H1 (cell line): ENCODE measurements at regions not wholly inside any gene's neighbourhood (a gene's known extent, or its start where the extent isn't known, plus 50 kb on each side); places are given as distances from the start of the nearest gene placed in this dataset.

Experiments used
- CTCF ChIA-PET: fragments of 300-600 bp; sonication (Branson Sonifier 250); formaldehyde crosslinking; loops from one replicate; lab custom pipeline; 2021; ENCODE audit not compliant: partially characterized antibody; lab: Charles Lee
- POLR2A ChIA-PET: fragments of 300-600 bp; sonication (Branson Sonifier 250); formaldehyde crosslinking; loops from one replicate; lab custom pipeline; 2021; ENCODE audit warnings: inconsistent platforms; ENCODE audit not compliant: partially characterized antibody; lab: Charles Lee
- DNase-seq, 2 experiments: peaks; one replicate each; pipeline versions ENCODE4 v3.0.0 to v3.0.0-alpha.2; 2010 to 2022; ENCODE audit warnings: low spot score in 2 of 2, low read depth in 1 of 2, mixed read lengths in 1 of 2
- FAIRE-seq: peaks from 2 replicates; lab custom pipeline; 2011; peaks lifted over from hg19 to GRCh38; lab: Jason Lieb, UNC
- H2AFZ ChIP-seq: 2 replicates; pipeline ENCODE4 v1.8.1; 2012; ENCODE audit warnings: low read length, inconsistent platforms
- H2AK5ac ChIP-seq: 2 replicates; pipeline ENCODE4 v1.6.1; 2013; ENCODE audit warnings: low read depth, low read length
- H2BK120ac ChIP-seq: replicated peaks from 2 replicates; pipeline ENCODE3; 2013; ENCODE audit warnings: low read depth, low read length, inconsistent platforms
- H2BK12ac ChIP-seq: 2 replicates; pipeline ENCODE4 v1.6.1; 2013; ENCODE audit warnings: low read depth, low read length
- H2BK15ac ChIP-seq: 2 replicates; pipeline ENCODE4 v1.6.1; 2013; ENCODE audit warnings: low read length
- H2BK20ac ChIP-seq: 2 replicates; pipeline ENCODE4 v1.6.1; 2013; ENCODE audit warnings: low read length
- H2BK5ac ChIP-seq: 2 replicates; pipeline ENCODE4 v1.6.1; 2013; ENCODE audit warnings: low read depth, low read length
- H3K14ac ChIP-seq: 2 replicates; pipeline ENCODE4 v1.6.1; 2013; ENCODE audit warnings: inconsistent platforms; ENCODE audit not compliant: insufficient read length
- H3K18ac ChIP-seq: 2 replicates; pipeline ENCODE4 v1.6.1; 2013; ENCODE audit warnings: low read length; ENCODE audit errors: extremely low read depth
- H3K23ac ChIP-seq: 2 replicates; pipeline ENCODE4 v1.6.1; 2013; ENCODE audit warnings: inconsistent platforms; ENCODE audit not compliant: insufficient read length
- H3K23me2 ChIP-seq: 2 replicates; pipeline ENCODE4 v1.6.1; 2013; ENCODE audit warnings: low read depth, low read length
- H3K27ac ChIP-seq: 2 replicates; pipeline ENCODE4 v1.6.1; 2011; ENCODE audit warnings: low read depth, low read length, inconsistent platforms
- H3K27me3 ChIP-seq, 4 experiments: replicated peaks in 1 of 4; 1 replicate in 1 of 4; 2 replicates in 3 of 4; pipeline versions ENCODE4 v1.6.1 to v1.8.1; 2011 to 2013; ENCODE audit warnings: low read length in 3 of 4, mild to moderate bottlenecking in 3 of 4, inconsistent platforms in 2 of 4, mixed read lengths in 2 of 4, moderate library complexity in 1 of 4; ENCODE audit not compliant: control insufficient read depth in 3 of 4, insufficient read depth in 3 of 4; ENCODE audit errors: extremely low read depth in 1 of 4
- H3K36me3 ChIP-seq, 4 experiments: 2 replicates each; pipeline versions ENCODE4 v1.6.1 to v1.8.1; 2011 to 2013; ENCODE audit warnings: mild to moderate bottlenecking in 4 of 4, low read length in 3 of 4, moderate library complexity in 2 of 4, control low read depth in 1 of 4, inconsistent platforms in 1 of 4; ENCODE audit not compliant: insufficient read depth in 4 of 4, control insufficient read depth in 2 of 4
- H3K4ac ChIP-seq: replicated peaks from 2 replicates; pipeline ENCODE3; 2013; ENCODE audit warnings: low read length, low read depth, mixed read lengths, inconsistent platforms; ENCODE audit not compliant: insufficient read length
- H3K4me1 ChIP-seq, 4 experiments: replicated peaks in 1 of 4; 1 replicate in 1 of 4; 2 replicates in 3 of 4; pipeline versions ENCODE4 v1.6.1 to v1.8.1; 2011 to 2013; ENCODE audit warnings: low read length in 3 of 4, inconsistent platforms in 2 of 4, mixed read lengths in 1 of 4; ENCODE audit not compliant: insufficient read depth in 4 of 4, control insufficient read depth in 3 of 4
- H3K4me2 ChIP-seq, 2 experiments: 2 replicates each; pipeline versions ENCODE4 v1.6.1 to v1.8.1; 2011 to 2013; ENCODE audit warnings: low read depth in 2 of 2, low read length in 2 of 2, control low read depth in 1 of 2, inconsistent platforms in 1 of 2, mild to moderate bottlenecking in 1 of 2; ENCODE audit not compliant: insufficient read depth in 1 of 2
- H3K4me3 ChIP-seq, 4 experiments: fragments of 200-600, 300-600 bp in 1 of 4; sonication (generic), shearing (Covaris generic), sonication (Bioruptor Twin) in 1 of 4; 2 replicates each; pipeline versions ENCODE4 v1.5.1 to v1.8.1; 2011 to 2016; ENCODE audit warnings: low read length in 4 of 4, low read depth in 3 of 4, control low read depth in 2 of 4, inconsistent platforms in 2 of 4, mild to moderate bottlenecking in 2 of 4, mixed read lengths in 1 of 4, moderate library complexity in 1 of 4; ENCODE audit not compliant: insufficient read depth in 2 of 4; ENCODE audit errors: extremely low read depth in 1 of 4
- H3K56ac ChIP-seq: replicated peaks from 2 replicates; pipeline ENCODE3; 2013; ENCODE audit warnings: low read depth, mild to moderate bottlenecking, mixed read lengths, low read length, inconsistent platforms; ENCODE audit not compliant: insufficient read length
- H3K79me1 ChIP-seq: 2 replicates; pipeline ENCODE4 v1.6.1; 2013; ENCODE audit warnings: low read depth, low read length, control low read depth
- H3K79me2 ChIP-seq, 2 experiments: 2 replicates each; pipeline versions ENCODE4 v1.6.1 to v1.8.1; 2012 to 2013; ENCODE audit warnings: low read length in 2 of 2, mild to moderate bottlenecking in 2 of 2, inconsistent platforms in 1 of 2; ENCODE audit not compliant: insufficient read depth in 2 of 2, control insufficient read depth in 1 of 2
- H3K9ac ChIP-seq, 4 experiments: replicated peaks in 1 of 4; 1 replicate in 1 of 4; 2 replicates in 3 of 4; pipeline versions ENCODE4 v1.6.1 to v1.8.1; 2011 to 2013; ENCODE audit warnings: low read depth in 3 of 4, low read length in 3 of 4, control low read depth in 2 of 4, mild to moderate bottlenecking in 2 of 4, moderate library complexity in 2 of 4, inconsistent platforms in 1 of 4; ENCODE audit errors: extremely low read depth in 1 of 4
- H3K9me3 ChIP-seq, 2 experiments: 2 replicates each; pipeline versions ENCODE4 v1.6.1 to v1.8.1; 2012 to 2013; ENCODE audit warnings: mild to moderate bottlenecking in 2 of 2, moderate library complexity in 2 of 2, control low read depth in 1 of 2, inconsistent platforms in 1 of 2, low read depth in 1 of 2, low read length in 1 of 2, mixed read lengths in 1 of 2; ENCODE audit not compliant: insufficient read depth in 2 of 2
- H4K20me1 ChIP-seq, 2 experiments: replicated peaks in 1 of 2; 2 replicates each; pipeline versions ENCODE3 to v1.8.1; 2011 to 2013; ENCODE audit warnings: inconsistent platforms in 2 of 2, low read length in 2 of 2, mild to moderate bottlenecking in 1 of 2; ENCODE audit not compliant: insufficient read depth in 2 of 2, control insufficient read depth in 1 of 2
- H4K5ac ChIP-seq: 2 replicates; pipeline ENCODE4 v1.6.1; 2013; ENCODE audit warnings: low read length, low read depth, mixed read lengths, inconsistent platforms; ENCODE audit not compliant: insufficient read length
- H4K8ac ChIP-seq: 2 replicates; pipeline ENCODE4 v1.8.0; 2013; ENCODE audit warnings: mild to moderate bottlenecking, moderate library complexity, low read length, inconsistent platforms; ENCODE audit not compliant: insufficient read depth; ENCODE audit errors: extremely low read depth
- H4K91ac ChIP-seq: replicated peaks from 2 replicates; pipeline ENCODE3; 2013; ENCODE audit warnings: low read length, mixed read lengths, inconsistent platforms; ENCODE audit not compliant: insufficient read length
- ASH2L ChIP-seq: fragments of 200-600, 300-600 bp; sonication (generic); IDR thresholded peaks from one replicate; pipeline ENCODE4 v1.7.1; 2017; ENCODE audit warnings: low read length
- BCL11A ChIP-seq, 2 experiments: IDR thresholded peaks; one replicate each; pipeline ENCODE4 v1.6.1; 2011; ENCODE audit warnings: low read depth in 2 of 2, low read length in 2 of 2, mild to moderate bottlenecking in 2 of 2
- BRCA1 ChIP-seq: IDR thresholded peaks from 2 replicates; pipeline ENCODE4 v1.6.1; 2012; ENCODE audit warnings: low read depth, low read length, improper control_type of control experiment
- CBX5 ChIP-seq: fragments of 300-800, 300-1000 bp; sonication (generic); IDR thresholded peaks from 2 replicates; pipeline ENCODE4 v1.7.1; 2016; ENCODE audit warnings: antibody characterized with exemption, low read length, low read depth
- GABPA ChIP-seq: IDR thresholded peaks from 2 replicates; pipeline ENCODE4 v1.6.1; 2011; ENCODE audit warnings: mild to moderate bottlenecking, low read length, moderate library complexity, borderline replicate concordance; ENCODE audit not compliant: insufficient read depth
- HDAC2 ChIP-seq, 2 experiments: fragments of 300-600 bp in 1 of 2; sonication (generic) in 1 of 2; IDR thresholded peaks; 2 replicates each; pipeline ENCODE4 v1.6.1; 2011 to 2012; ENCODE audit warnings: low read depth in 2 of 2, low read length in 2 of 2, mild to moderate bottlenecking in 2 of 2, moderate library complexity in 2 of 2, borderline replicate concordance in 1 of 2, inconsistent platforms in 1 of 2
- KDM5A ChIP-seq: fragments of 200-600 bp; IDR thresholded peaks from 2 replicates; pipeline ENCODE4 v1.7.1; 2012; ENCODE audit warnings: mild to moderate bottlenecking, low read length, inconsistent platforms, mixed read lengths
- RNF2 ChIP-seq: fragments of 200-900, 300-1000 bp; sonication (generic); IDR thresholded peaks from 2 replicates; pipeline ENCODE4 v1.7.1; 2016; ENCODE audit warnings: borderline replicate concordance, low read depth, mild to moderate bottlenecking, antibody characterized with exemption, low read length; ENCODE audit not compliant: poor library complexity, severe bottlenecking; ENCODE audit errors: missing control alignments
- RXRA ChIP-seq: IDR thresholded peaks from 2 replicates; pipeline ENCODE4 v1.6.1; 2011; ENCODE audit warnings: low read depth, mild to moderate bottlenecking, low read length, moderate library complexity; ENCODE audit not compliant: insufficient read depth
- SAP30 ChIP-seq: fragments of 300-600 bp; sonication (generic); IDR thresholded peaks from 2 replicates; pipeline ENCODE4 v1.7.1; 2012; ENCODE audit warnings: low read length, moderate library complexity, mild to moderate bottlenecking, inconsistent platforms; ENCODE audit not compliant: insufficient read depth, insufficient replicate concordance
- SP1 ChIP-seq: IDR thresholded peaks from 2 replicates; pipeline ENCODE4 v1.6.1; 2011; ENCODE audit warnings: low read depth, low read length
- TEAD4 ChIP-seq: IDR thresholded peaks from 2 replicates; pipeline ENCODE4 v1.6.1; 2012; ENCODE audit warnings: low read depth, low read length, inconsistent platforms, mixed read lengths
- WGBS, 2 experiments: shearing (Covaris generic) in 1 of 2; methylation state at CpG; one replicate each; pipeline versions ENCODE4 v1.1.6 to v1.1.7; 2013 to 2015; ENCODE audit warnings: low lambda C conversion rate in 2 of 2, mixed read lengths in 2 of 2, inconsistent platforms in 1 of 2, low coverage in 1 of 2, missing lambda C conversion rate in 1 of 2; ENCODE audit not compliant: insufficient replicate concordance in 2 of 2, insufficient coverage in 1 of 2, insufficient read length in 1 of 2; ENCODE audit errors: extremely low coverage in 1 of 2, missing lambda C conversion rate in 1 of 2; 5-methylcytosine and 5-hydroxymethylcytosine counted together
- TF ChIP-seq, protein P1 (sequence below): IDR thresholded peaks from 2 replicates; pipeline ENCODE4 v1.6.1; 2012; ENCODE audit warnings: low read length, inconsistent platforms

DNA sequence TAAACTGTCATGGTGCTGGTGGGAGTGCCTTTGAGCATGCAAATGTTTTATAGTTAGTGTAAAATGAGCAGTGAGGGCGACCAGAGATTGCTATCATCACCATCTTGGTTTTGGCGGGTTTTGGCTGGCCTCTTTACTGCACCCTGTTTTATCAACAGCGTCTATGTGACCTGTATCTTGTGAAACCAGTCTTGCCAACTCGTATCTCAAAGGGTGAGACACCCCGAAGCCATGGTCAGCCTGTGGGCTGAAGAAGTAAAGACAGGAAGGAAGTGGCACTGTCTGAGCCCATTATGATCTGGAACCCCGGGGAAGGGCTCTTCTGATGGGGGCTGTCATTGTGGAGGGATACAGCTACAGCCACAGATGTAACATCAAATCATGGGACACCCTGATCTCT lies 81.5 kb upstream of the FAM216B start:
- Histone ChIP-seq H2AFZ (no peak overlapping the region), H3K36me3 (no peaks in the 10 kb centered on the region), H3K79me1 (no peaks in the 10 kb centered on the region), H3K9me3 (no peaks in the 10 kb centered on the region), H2BK15ac (no peak overlapping the region), H2BK120ac (no peak overlapping the region), H3K27ac (no peak overlapping the region), H3K4ac (no peak overlapping the region), H4K5ac (no peak overlapping the region), H3K18ac (no peak overlapping the region), H3K9ac (no peak overlapping the region), H4K91ac (no peak overlapping the region), H4K8ac (no peak overlapping the region), H2BK20ac (no peak overlapping the region), H3K14ac (no peak overlapping the region), H3K4me2 (no peak overlapping the region), H2AK5ac (no peak overlapping the region), H3K27me3 (no peaks in the 10 kb centered on the region), H3K23me2 (no peaks in the 10 kb centered on the region), H3K23ac (no peak overlapping the region), H2BK12ac (no peak overlapping the region), H2BK5ac (no peak overlapping the region), H4K20me1 (no peaks in the 10 kb centered on the region), H3K79me2 (no peaks in the 10 kb centered on the region), H3K4me1 (no peaks in the 10 kb centered on the region), H3K4me3 (no peak overlapping the region), H3K56ac (no peak overlapping the region)
- CTCF ChIA-PET = no interaction called here
- FAIRE-seq (no peak), DNase-seq (no peak)
- POLR2A ChIA-PET = no interaction called here
- 98% methylated on average over 6 of the region's 6 CpGs; no CpG with 5 or more reads in 1 of the 2 experiments for WGBS, 2 experiments
- TF ChIP-seq SP1 = no peak
- TF ChIP-seq GABPA = no peak
- no peak for TF ChIP-seq BCL11A (IDR thresholded peaks at IDR 0.05; ENCODE audit: low read depth in 2 of 2, low read length in 2 of 2)
- TF ChIP-seq BRCA1 = no peak
- no peak for TF ChIP-seq TEAD4
- TF ChIP-seq ASH2L = no peak
- TF ChIP-seq CBX5 = no peak
- TF ChIP-seq, protein P1, sequence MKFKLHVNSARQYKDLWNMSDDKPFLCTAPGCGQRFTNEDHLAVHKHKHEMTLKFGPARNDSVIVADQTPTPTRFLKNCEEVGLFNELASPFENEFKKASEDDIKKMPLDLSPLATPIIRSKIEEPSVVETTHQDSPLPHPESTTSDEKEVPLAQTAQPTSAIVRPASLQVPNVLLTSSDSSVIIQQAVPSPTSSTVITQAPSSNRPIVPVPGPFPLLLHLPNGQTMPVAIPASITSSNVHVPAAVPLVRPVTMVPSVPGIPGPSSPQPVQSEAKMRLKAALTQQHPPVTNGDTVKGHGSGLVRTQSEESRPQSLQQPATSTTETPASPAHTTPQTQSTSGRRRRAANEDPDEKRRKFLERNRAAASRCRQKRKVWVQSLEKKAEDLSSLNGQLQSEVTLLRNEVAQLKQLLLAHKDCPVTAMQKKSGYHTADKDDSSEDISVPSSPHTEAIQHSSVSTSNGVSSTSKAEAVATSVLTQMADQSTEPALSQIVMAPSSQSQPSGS = no peak
- TF ChIP-seq SAP30 = no peak
- TF ChIP-seq RNF2 = no peak
- TF ChIP-seq KDM5A = no peak
- no peak for TF ChIP-seq HDAC2 (IDR thresholded peaks at IDR 0.05; ENCODE audit: borderline replicate concordance in 1 of 2, low read depth in 2 of 2, low read length in 2 of 2)
- TF ChIP-seq RXRA = no peak
